Esophagus squamous epithelium (tissue), 5 donors: ENCODE measurements at regions not wholly inside any gene's neighbourhood (a gene's known extent, or its start where the extent isn't known, plus 50 kb on each side); places are given as distances from the start of the nearest gene placed in this dataset.
A peak's percentile ranks its signal among the peaks of the same experiment; 100 is the strongest.

Experiments used
- DNase-seq: peaks from one replicate; lab custom pipeline; 2025; lab: John Stamatoyannopoulos, UW
- H3K27ac ChIP-seq, 4 donors: fragments of 200-600 bp; sonication (generic); one replicate each; pipeline ENCODE4 v1.5.1; 2016 to 2019; ENCODE audit warnings: mild to moderate bottlenecking in 1 of 4
- H3K27me3 ChIP-seq, 4 donors: fragments of 200-600 bp; sonication (generic); 1 replicate in 3 of 4; 2 replicates in 1 of 4; pipeline versions ENCODE4 v1.5.1 to v1.6.0; 2017 to 2021; ENCODE audit warnings: antibody characterized with exemption in 1 of 4
- H3K36me3 ChIP-seq, 3 donors: fragments of 200-600 bp; sonication (generic); one replicate each; pipeline ENCODE4 v1.5.1; 2016 to 2019
- H3K4me1 ChIP-seq, 3 donors: fragments of 200-600 bp; sonication (generic); one replicate each; pipeline ENCODE4 v1.5.1; 2017 to 2019
- H3K4me3 ChIP-seq, 4 donors: fragments of 200-600 bp; sonication (generic); 1 replicate in 3 of 4; 2 replicates in 1 of 4; pipeline ENCODE4 v1.5.1; 2016 to 2019; ENCODE audit warnings: mild to moderate bottlenecking in 2 of 4, moderate library complexity in 1 of 4
- H3K9me3 ChIP-seq, 3 donors: fragments of 200-600 bp; sonication (generic); one replicate each; pipeline ENCODE4 v1.5.1; 2016 to 2019
- CTCF ChIP-seq, 6 experiments: fragments of 450-650 bp in 4 of 6; fragments of 200-600 bp in 2 of 6; sonication (generic) in 2 of 6; IDR thresholded peaks; one replicate each; pipeline ENCODE4 v1.5.1; 2016 to 2019; ENCODE audit warnings: antibody characterized with exemption in 6 of 6, mild to moderate bottlenecking in 4 of 6, moderate library complexity in 4 of 6
- POLR2A ChIP-seq, 4 donors: fragments of 450-650 bp; IDR thresholded peaks; one replicate each; pipeline ENCODE4 v1.6.1; 2017; ENCODE audit warnings: antibody characterized with exemption in 4 of 4, mild to moderate bottlenecking in 4 of 4, moderate library complexity in 3 of 4
- WGBS, 2 donors: methylation state at CpG; one replicate each; pipeline ENCODE4 v1.1.5; 2018; 5-methylcytosine and 5-hydroxymethylcytosine counted together
- intact Hi-C: fragments of 100-400 bp; cut with DNase I; formaldehyde crosslinking; loops from one replicate; pipeline ENCODE4 v1.15.0; 2022
- donor health status: DM: yes; HTN: yes; CAD: no.

GRCh38 chr7:124557101-124557500 lies 208.5 kb downstream of the GPR37 start:
- no peak overlapping the region for H3K27ac ChIP-seq
- H3K27me3 ChIP-seq, result no peaks in the 10 kb centered on the region
- intact Hi-C loops, result no loop called here
- H3K4me1 ChIP-seq, result no peaks in the 10 kb centered on the region
- H3K36me3 ChIP-seq, result no peaks in the 10 kb centered on the region
- DNase-seq, result no peak
- TF ChIP-seq POLR2A (IDR thresholded peaks at IDR 0.05) (no peak), CTCF (IDR thresholded peaks at IDR 0.05) (no peak)
- no peak overlapping the region for H3K4me3 ChIP-seq
- WGBS, 2 donors, result 41 to 65% methylated on average over 5 of the region's 5 CpGs
- no peaks in the 10 kb centered on the region for H3K9me3 ChIP-seq

GRCh38 chr7:124553502-124553901 lies 212.1 kb downstream of the GPR37 start:
- Histone ChIP-seq H3K27ac (no peak overlapping the region), H3K4me1 (no peaks in the 10 kb centered on the region), H3K9me3 (no peaks in the 10 kb centered on the region), H3K4me3 (no peak overlapping the region), H3K36me3 (no peaks in the 10 kb centered on the region), H3K27me3 (no peaks in the 10 kb centered on the region)
- intact Hi-C loops, result no loop called here
- TF ChIP-seq CTCF (IDR thresholded peaks at IDR 0.05), result no peak
- no peak for TF ChIP-seq POLR2A (IDR thresholded peaks at IDR 0.05)
- no peak for DNase-seq
- 67 to 80% methylated on average over 4 of the region's 4 CpGs for WGBS, 2 donors

GRCh38 chr7:124552217-124552616 lies 213.4 kb downstream of the GPR37 start:
- Histone ChIP-seq H3K36me3 (no peaks in the 10 kb centered on the region), H3K27me3 (no peaks in the 10 kb centered on the region), H3K9me3 (no peaks in the 10 kb centered on the region), H3K4me3 (no peak overlapping the region), H3K27ac (no peak overlapping the region), H3K4me1 (no peaks in the 10 kb centered on the region)
- no peak for TF ChIP-seq POLR2A (IDR thresholded peaks at IDR 0.05)
- no peak for TF ChIP-seq CTCF (IDR thresholded peaks at IDR 0.05)
- intact Hi-C loops, result no loop called here
- WGBS, 2 donors, result 23 to 39% methylated on average over 2 of the region's 2 CpGs
- DNase-seq, result no peak

GRCh38 chr7:124550036-124550435 lies 215.6 kb downstream of the GPR37 start:
- 18 to 42% methylated on average over 1 of the region's 1 CpG for WGBS, 2 donors

GRCh38 chr7:124542476-124542875 lies 223.1 kb downstream of the GPR37 start:
- Histone ChIP-seq H3K27me3 (no peaks in the 10 kb centered on the region), H3K4me1 (no peaks in the 10 kb centered on the region), H3K27ac (no peak overlapping the region), H3K4me3 (no peak overlapping the region), H3K9me3 (no peaks in the 10 kb centered on the region), H3K36me3 (no peaks in the 10 kb centered on the region)
- no peak for DNase-seq
- WGBS, 2 donors, result 59 to 85% methylated on average over 1 of the region's 1 CpG
- intact Hi-C loops, result no loop called here
- TF ChIP-seq POLR2A (IDR thresholded peaks at IDR 0.05), result no peak
- TF ChIP-seq CTCF (IDR thresholded peaks at IDR 0.05), result no peak

More at GRCh38 chr7:124550036-124550435, 215.6 kb downstream of the GPR37 start:
- Histone ChIP-seq H3K27me3 (no peaks in the 10 kb centered on the region), H3K9me3 (no peaks in the 10 kb centered on the region), H3K36me3 (no peaks in the 10 kb centered on the region), H3K4me3 (peak overlapping the region in 1 of 4 donors; percentile 14), H3K4me1 (no peaks in the 10 kb centered on the region), H3K27ac (peak overlapping the region in 2 of 4 donors; percentile 25 to 47)
- TF ChIP-seq POLR2A (IDR thresholded peaks at IDR 0.05) (no peak), CTCF (IDR thresholded peaks at IDR 0.05) (no peak)
- DNase-seq, result no peak
- intact Hi-C loops, result no loop called here
